Smooth muscle cell (in vitro differentiated cells): ENCODE measurements at regions not wholly inside any gene's neighbourhood (a gene's known extent, or its start where the extent isn't known, plus 50 kb on each side); places are given as distances from the start of the nearest gene placed in this dataset.

Experiments used
- DNase-seq: peaks from one replicate; lab custom pipeline; 2025; ENCODE audit not compliant: unreplicated experiment; lab: John Stamatoyannopoulos, UW
- H2AFZ ChIP-seq: fragments of 200-600 bp; sonication (generic); 2 replicates; pipeline ENCODE4 v1.6.0; 2016; ENCODE audit warnings: antibody characterized with exemption, low read depth, mild to moderate bottlenecking
- H3F3A ChIP-seq: fragments of 200-600 bp; sonication (generic); 2 replicates; pipeline ENCODE4 v1.6.0; 2017; ENCODE audit warnings: antibody characterized with exemption, low read depth
- H3K27ac ChIP-seq: fragments of 200-600 bp; sonication (generic); 2 replicates; pipeline ENCODE4 v1.5.1; 2016; ENCODE audit warnings: low read depth, mild to moderate bottlenecking
- H3K27me3 ChIP-seq: fragments of 200-600 bp; sonication (generic); 2 replicates; pipeline ENCODE4 v1.6.1; 2016; ENCODE audit warnings: low read depth, mild to moderate bottlenecking
- H3K36me3 ChIP-seq: fragments of 200-600 bp; sonication (generic); 2 replicates; pipeline ENCODE4 v1.5.1; 2016; ENCODE audit warnings: low read depth
- H3K4me1 ChIP-seq: fragments of 200-600 bp; sonication (generic); 2 replicates; pipeline ENCODE4 v1.5.1; 2016; ENCODE audit warnings: low read depth
- H3K4me2 ChIP-seq: fragments of 200-600 bp; sonication (generic); 2 replicates; pipeline ENCODE4 v1.6.0; 2016; ENCODE audit warnings: mild to moderate bottlenecking
- H3K4me3 ChIP-seq: fragments of 200-600 bp; sonication (generic); 2 replicates; pipeline ENCODE4 v1.5.1; 2016; ENCODE audit warnings: mild to moderate bottlenecking
- H3K79me2 ChIP-seq: fragments of 200-600 bp; sonication (generic); 2 replicates; pipeline ENCODE4 v1.6.0; 2016; ENCODE audit warnings: low read depth, mild to moderate bottlenecking
- H3K9ac ChIP-seq: fragments of 200-600 bp; sonication (generic); 2 replicates; pipeline ENCODE4 v1.6.0; 2016; ENCODE audit warnings: low read depth
- H3K9me3 ChIP-seq: fragments of 200-600 bp; sonication (generic); replicated peaks from 2 replicates; pipeline ENCODE4 v1.5.1; 2016; ENCODE audit warnings: low read depth
- H4K20me1 ChIP-seq: fragments of 200-600 bp; sonication (generic); 2 replicates; pipeline ENCODE4 v1.6.0; 2016; ENCODE audit warnings: low read depth
- whole genome bisulfite sequencing: methylation state at CpG from one replicate; pipeline ENCODE4 v1.1.7; 2016; ENCODE audit warnings: low lambda C conversion rate; 5-methylcytosine and 5-hydroxymethylcytosine counted together
- TF ChIP-seq, protein P1 (sequence below): fragments of 200-600 bp; sonication (generic); IDR thresholded peaks from 2 replicates; pipeline ENCODE4 v1.5.1; 2017; ENCODE audit warnings: borderline replicate concordance, mild to moderate bottlenecking, antibody characterized with exemption; ENCODE audit not compliant: insufficient read depth, poor library complexity, severe bottlenecking

DNA sequence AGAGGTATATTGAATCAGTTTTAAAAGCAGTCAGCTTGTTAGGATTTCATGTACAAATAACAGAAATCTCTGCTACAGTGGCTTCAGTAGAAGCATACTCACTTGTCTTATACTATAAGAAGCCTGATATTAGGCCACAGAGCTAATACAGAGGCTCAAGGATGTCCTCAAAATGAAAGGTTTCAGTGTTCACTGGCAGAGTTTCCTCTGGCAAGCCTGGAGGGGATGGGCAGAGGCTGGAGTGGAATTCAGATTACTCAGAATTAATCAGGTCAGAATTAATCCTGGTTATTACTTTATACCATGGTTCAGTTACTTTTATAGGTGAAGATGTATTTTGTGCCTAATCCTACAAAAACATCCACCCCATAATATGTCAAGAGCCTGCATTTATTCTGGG is 520.5 kb downstream of the USP25 start:
- Histone ChIP-seq H3K36me3 (no peaks in the 10 kb centered on the region), H3F3A (no peaks in the 10 kb centered on the region), H3K9me3 (no peaks in the 10 kb centered on the region), H4K20me1 (no peaks in the 10 kb centered on the region), H3K27me3 (no peaks in the 10 kb centered on the region), H3K4me2 (no peak overlapping the region), H3K79me2 (no peaks in the 10 kb centered on the region), H2AFZ (no peak overlapping the region), H3K9ac (no peak overlapping the region), H3K27ac (no peak overlapping the region), H3K4me3 (no peak overlapping the region), H3K4me1 (no peaks in the 10 kb centered on the region)
- no peak for DNase-seq
- TF ChIP-seq, protein P1, sequence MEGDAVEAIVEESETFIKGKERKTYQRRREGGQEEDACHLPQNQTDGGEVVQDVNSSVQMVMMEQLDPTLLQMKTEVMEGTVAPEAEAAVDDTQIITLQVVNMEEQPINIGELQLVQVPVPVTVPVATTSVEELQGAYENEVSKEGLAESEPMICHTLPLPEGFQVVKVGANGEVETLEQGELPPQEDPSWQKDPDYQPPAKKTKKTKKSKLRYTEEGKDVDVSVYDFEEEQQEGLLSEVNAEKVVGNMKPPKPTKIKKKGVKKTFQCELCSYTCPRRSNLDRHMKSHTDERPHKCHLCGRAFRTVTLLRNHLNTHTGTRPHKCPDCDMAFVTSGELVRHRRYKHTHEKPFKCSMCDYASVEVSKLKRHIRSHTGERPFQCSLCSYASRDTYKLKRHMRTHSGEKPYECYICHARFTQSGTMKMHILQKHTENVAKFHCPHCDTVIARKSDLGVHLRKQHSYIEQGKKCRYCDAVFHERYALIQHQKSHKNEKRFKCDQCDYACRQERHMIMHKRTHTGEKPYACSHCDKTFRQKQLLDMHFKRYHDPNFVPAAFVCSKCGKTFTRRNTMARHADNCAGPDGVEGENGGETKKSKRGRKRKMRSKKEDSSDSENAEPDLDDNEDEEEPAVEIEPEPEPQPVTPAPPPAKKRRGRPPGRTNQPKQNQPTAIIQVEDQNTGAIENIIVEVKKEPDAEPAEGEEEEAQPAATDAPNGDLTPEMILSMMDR = no peak

- 91% methylated on average over 7 of the region's 7 CpGs for WGBS
- Histone ChIP-seq H3K36me3 (no peaks in the 10 kb centered on the region), H3K4me1 (no peaks in the 10 kb centered on the region), H3F3A (no peaks in the 10 kb centered on the region), H3K27ac (no peak overlapping the region), H3K4me2 (no peak overlapping the region), H2AFZ (no peak overlapping the region), H3K27me3 (no peaks in the 10 kb centered on the region), H3K9me3 (no peaks in the 10 kb centered on the region), H4K20me1 (no peaks in the 10 kb centered on the region), H3K79me2 (no peaks in the 10 kb centered on the region), H3K4me3 (no peak overlapping the region), H3K9ac (no peak overlapping the region)
- TF ChIP-seq, protein P1 = no peak
- no peak for DNase-seq
Observed at GRCh38 chr21:16258844-16259611, 529.2 kb downstream of the USP25 start.

DNA sequence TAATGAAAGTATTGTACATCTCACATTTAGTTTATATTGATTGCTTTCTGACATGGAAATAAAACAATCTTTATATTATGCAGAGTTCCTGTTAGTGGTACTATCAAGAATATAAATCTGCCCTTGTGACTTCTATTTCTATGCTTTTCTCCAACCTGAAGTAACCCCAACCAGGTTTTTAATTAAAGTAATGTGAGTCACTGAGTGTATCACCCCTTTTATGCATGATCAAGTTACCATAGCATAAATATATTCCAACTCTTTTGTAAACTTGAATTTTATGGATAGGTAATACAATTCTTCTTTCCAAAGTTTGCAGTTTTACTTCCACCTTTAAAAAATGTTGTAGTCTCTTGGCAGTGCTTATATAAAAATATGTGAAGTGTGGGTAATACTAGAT is 532.3 kb downstream of the USP25 start:
- H3K27me3 ChIP-seq = no peaks in the 10 kb centered on the region
- no peak overlapping the region for H3K4me2 ChIP-seq
- H3K4me1 ChIP-seq = no peaks in the 10 kb centered on the region
- H3K36me3 ChIP-seq = no peaks in the 10 kb centered on the region
- TF ChIP-seq, protein P1 = no peak
- H2AFZ ChIP-seq = no peak overlapping the region
- H3K9ac ChIP-seq = no peak overlapping the region
- no peaks in the 10 kb centered on the region for H3K79me2 ChIP-seq
- H3K27ac ChIP-seq = no peak overlapping the region
- no peak overlapping the region for H3K4me3 ChIP-seq
- no peaks in the 10 kb centered on the region for H3F3A ChIP-seq
- no peaks in the 10 kb centered on the region for H3K9me3 ChIP-seq
- no peaks in the 10 kb centered on the region for H4K20me1 ChIP-seq
- no peak for DNase-seq

DNA sequence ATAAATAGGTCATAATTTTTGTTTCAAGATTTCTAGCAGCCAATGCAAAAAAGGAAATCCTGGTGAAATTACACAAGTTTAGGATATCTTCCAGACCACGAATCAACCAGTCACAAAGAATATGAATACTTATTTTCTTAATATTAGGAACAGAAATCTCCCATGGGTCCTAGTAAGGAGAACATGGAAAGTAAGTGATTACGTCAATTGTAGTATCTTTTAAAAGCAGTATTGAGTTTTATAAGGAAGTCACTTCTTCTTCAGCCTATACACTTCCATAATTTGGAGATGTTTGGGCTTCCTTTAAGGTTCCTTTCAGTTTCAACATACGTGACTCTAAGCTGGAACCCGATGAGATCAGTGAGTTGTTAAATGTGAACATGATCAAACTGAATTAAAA is 534.5 kb downstream of the USP25 start:
- TF ChIP-seq, protein P1 = no peak
- Histone ChIP-seq H3K4me2 (no peak overlapping the region), H3K27ac (no peak overlapping the region)

More for the DNA sequence above, 534.5 kb downstream of the USP25 start:
- H3K4me3 ChIP-seq = no peak overlapping the region
- no peaks in the 10 kb centered on the region for H3K79me2 ChIP-seq
- no peaks in the 10 kb centered on the region for H3K36me3 ChIP-seq
- no peaks in the 10 kb centered on the region for H4K20me1 ChIP-seq
- H2AFZ ChIP-seq = no peak overlapping the region
- no peak for DNase-seq
- 94% methylated on average over 4 of the region's 4 CpGs for WGBS
- H3F3A ChIP-seq = no peaks in the 10 kb centered on the region
- H3K9ac ChIP-seq = no peak overlapping the region
- H3K4me1 ChIP-seq = no peaks in the 10 kb centered on the region
- no peaks in the 10 kb centered on the region for H3K9me3 ChIP-seq
- H3K27me3 ChIP-seq = no peaks in the 10 kb centered on the region
